Sigmoid colon (tissue), 4 donors: ENCODE measurements at regions not wholly inside any gene's neighbourhood (a gene's known extent, or its start where the extent isn't known, plus 50 kb on each side); places are given as distances from the start of the nearest gene placed in this dataset.

ENCODE experiments used
- EP300 ChIP-seq, 4 donors: sonication (generic); formaldehyde crosslinking; IDR thresholded peaks; one replicate each; pipeline ENCODE4 v1.6.1; 2017; ENCODE audit warnings: antibody characterized with exemption in 4 of 4
- POLR2A ChIP-seq, 2 donors: fragments of 450-650 bp; IDR thresholded peaks; one replicate each; pipeline ENCODE4 v1.6.1; 2016; ENCODE audit warnings: antibody characterized with exemption in 2 of 2, mild to moderate bottlenecking in 2 of 2, moderate library complexity in 2 of 2
- TF ChIP-seq, protein P1 (sequence below), 4 experiments: fragments of 450-650 bp in 3 of 4; fragments of 200-600 bp in 1 of 4; IDR thresholded peaks; one replicate each; pipeline ENCODE4 v1.5.1; 2016 to 2019; ENCODE audit warnings: antibody characterized with exemption in 4 of 4, mild to moderate bottlenecking in 3 of 4, moderate library complexity in 2 of 4

- TF ChIP-seq, protein P1, sequence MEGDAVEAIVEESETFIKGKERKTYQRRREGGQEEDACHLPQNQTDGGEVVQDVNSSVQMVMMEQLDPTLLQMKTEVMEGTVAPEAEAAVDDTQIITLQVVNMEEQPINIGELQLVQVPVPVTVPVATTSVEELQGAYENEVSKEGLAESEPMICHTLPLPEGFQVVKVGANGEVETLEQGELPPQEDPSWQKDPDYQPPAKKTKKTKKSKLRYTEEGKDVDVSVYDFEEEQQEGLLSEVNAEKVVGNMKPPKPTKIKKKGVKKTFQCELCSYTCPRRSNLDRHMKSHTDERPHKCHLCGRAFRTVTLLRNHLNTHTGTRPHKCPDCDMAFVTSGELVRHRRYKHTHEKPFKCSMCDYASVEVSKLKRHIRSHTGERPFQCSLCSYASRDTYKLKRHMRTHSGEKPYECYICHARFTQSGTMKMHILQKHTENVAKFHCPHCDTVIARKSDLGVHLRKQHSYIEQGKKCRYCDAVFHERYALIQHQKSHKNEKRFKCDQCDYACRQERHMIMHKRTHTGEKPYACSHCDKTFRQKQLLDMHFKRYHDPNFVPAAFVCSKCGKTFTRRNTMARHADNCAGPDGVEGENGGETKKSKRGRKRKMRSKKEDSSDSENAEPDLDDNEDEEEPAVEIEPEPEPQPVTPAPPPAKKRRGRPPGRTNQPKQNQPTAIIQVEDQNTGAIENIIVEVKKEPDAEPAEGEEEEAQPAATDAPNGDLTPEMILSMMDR (IDR thresholded peaks at IDR 0.05), result no peak
- TF ChIP-seq POLR2A (IDR thresholded peaks at IDR 0.05), result no peak
- no peak for TF ChIP-seq EP300 (IDR thresholded peaks at IDR 0.05)
These were observed 897.1 kb downstream of the TFAP2A start for GRCh38 chr6:9517806-9518205.
